NCI-H1436 (cell line): ENCODE measurements at regions not wholly inside any gene's neighbourhood (a gene's known extent, or its start where the extent isn't known, plus 50 kb on each side); places are given as distances from the start of the nearest gene placed in this dataset.

Experiments used
- DNase-seq: peaks from one replicate; lab custom pipeline; 2025; lab: John Stamatoyannopoulos, UW

GRCh38 chr2:168338803-168339437, 91.5 kb upstream of the STK39 start:
- no peak for DNase-seq

- DNase-seq = no peak
Measured at GRCh38 chr2:168340931-168341330, 93.5 kb upstream of the STK39 start.

- DNase-seq = no peak
Measured at GRCh38 chr2:168343586-168343985, 96.2 kb upstream of the STK39 start.

- no peak for DNase-seq
Measured at GRCh38 chr2:168344706-168345105, 97.3 kb upstream of the STK39 start.

GRCh38 chr2:168345601-168346000, 98.2 kb upstream of the STK39 start:
- no peak for DNase-seq

- DNase-seq = peak; percentile 75
Measured at GRCh38 chr2:168346725-168347477, 99.5 kb upstream of the STK39 start.

GRCh38 chr2:168348076-168348475, 100.7 kb upstream of the STK39 start:
- peak; percentile 56 for DNase-seq

- DNase-seq = no peak
Measured at GRCh38 chr2:168350380-168350779, 103.0 kb upstream of the STK39 start.

- no peak for DNase-seq
Measured at GRCh38 chr2:168353251-168353650, 102.8 kb upstream of the CERS6 start.

- peak; percentile 81 for DNase-seq
Measured at GRCh38 chr2:168354499-168354898, 101.6 kb upstream of the CERS6 start.

- peak; percentile 90 for DNase-seq
Measured at GRCh38 chr2:168355121-168355520, 101.0 kb upstream of the CERS6 start.

- no peak for DNase-seq
Measured at GRCh38 chr2:168355779-168356476, 100.1 kb upstream of the CERS6 start.

GRCh38 chr2:168356477-168356835, 99.6 kb upstream of the CERS6 start:
- DNase-seq = no peak

- no peak for DNase-seq
Measured at GRCh38 chr2:168357797-168358472, 98.1 kb upstream of the CERS6 start.

GRCh38 chr2:168359082-168359481, 97.0 kb upstream of the CERS6 start:
- DNase-seq = no peak

- no peak for DNase-seq
Measured at GRCh38 chr2:168363347-168364092, 92.6 kb upstream of the CERS6 start.

GRCh38 chr2:168365094-168365621, 90.9 kb upstream of the CERS6 start:
- DNase-seq = no peak

GRCh38 chr2:168369031-168369430, 87.0 kb upstream of the CERS6 start:
- DNase-seq = peak; percentile 82

- no peak for DNase-seq
Measured at GRCh38 chr2:168371273-168372019, 84.6 kb upstream of the CERS6 start.

GRCh38 chr2:168373468-168373867, 82.6 kb upstream of the CERS6 start:
- DNase-seq = no peak
